ENCODE measurements at regions not wholly inside any gene's neighbourhood (a gene's known extent, or its start where the extent isn't known, plus 50 kb on each side); places are given as distances from the start of the nearest gene placed in this dataset.

GRCh38 chr2:15811367-15811766, 129.0 kb upstream of the MYCN start:
- no peak overlapping the region for H3K4me2 ChIP-seq
- ATAC-seq (no peak), DNase-seq (ENCODE audit: low read depth in 1 of 2, low spot score in 1 of 2) (no peak), FAIRE-seq (no peak)
- no peak overlapping the region for H3K27ac ChIP-seq
- no peak for TF ChIP-seq RCOR1 (IDR thresholded peaks at IDR 0.05; ENCODE audit: low read depth, low read length)
- no peak for TF ChIP-seq FOXS1 (CRISPR knock-in tag; IDR thresholded peaks at IDR 0.05)
- no peak for TF ChIP-seq HOXB13 (CRISPR knock-in tag; IDR thresholded peaks at IDR 0.05; ENCODE audit: low read depth)
- no peak for TF ChIP-seq USF2 (IDR thresholded peaks at IDR 0.05)
- no peak for TF ChIP-seq KDM5A (IDR thresholded peaks at IDR 0.05)
- no peak for TF ChIP-seq JUN (IDR thresholded peaks at IDR 0.05)
- TF ChIP-seq POLR2AphosphoS2 (conservative IDR thresholded peaks at IDR 0.05; ENCODE audit: low read length), result no peak
- TF ChIP-seq HES2 (IDR thresholded peaks at IDR 0.05), result no peak
- no peak for TF ChIP-seq EHMT2 (IDR thresholded peaks at IDR 0.05; ENCODE audit: low read depth)
- TF ChIP-seq RARB (CRISPR knock-in tag; IDR thresholded peaks at IDR 0.05), result no peak
- TF ChIP-seq BCL3 (IDR thresholded peaks at IDR 0.05), result no peak
- TF ChIP-seq SMC3 (IDR thresholded peaks at IDR 0.05), result no peak
- TF ChIP-seq MAZ (IDR thresholded peaks at IDR 0.05; ENCODE audit: borderline replicate concordance, low read depth, low read length), result no peak
- no peak for TF ChIP-seq KDM1A (IDR thresholded peaks at IDR 0.05; ENCODE audit: low read depth)
- no peak for TF ChIP-seq EP300 (IDR thresholded peaks at IDR 0.05)
- no peak for TF ChIP-seq MAX (IDR thresholded peaks at IDR 0.05)
- no peak for TF ChIP-seq CTCF (IDR thresholded peaks at IDR 0.05)
- TF ChIP-seq JUNB (IDR thresholded peaks at IDR 0.05), result no peak
- no peak overlapping the region for H3K4me3 ChIP-seq
- ChIA-PET POLR2A (no interaction called here), CTCF (interaction anchor here (0.6 kb wide), 1 partner anchor 35 kb away, joined by 3 read pairs; no protein-coding TSS in a partner anchor)
- no peaks in the 10 kb centered on the region for H3K4me1 ChIP-seq
- H3K9me3 ChIP-seq, result no peaks in the 10 kb centered on the region
- WGBS (ENCODE audit: missing lambda C conversion rate), result 55% methylated on average over 8 of the region's 8 CpGs

GRCh38 chr2:15812187-15812780, 128.1 kb upstream of the MYCN start:
- FAIRE-seq (no peak), ATAC-seq (peak in 1 of 2 experiments; percentile 55; a peak in 1 of 6 replicates), DNase-seq (ENCODE audit: low read depth in 1 of 2, low spot score in 1 of 2) (no peak)
- ChIA-PET POLR2A (no interaction called here), CTCF (interaction anchor here (0.6 kb wide), 1 partner anchor 34 kb away, joined by 3 read pairs; no protein-coding TSS in a partner anchor)
- Histone ChIP-seq H3K4me1 (no peaks in the 10 kb centered on the region), H3K9me3 (no peaks in the 10 kb centered on the region), H3K4me3 (no peak overlapping the region), H3K27ac (no peak overlapping the region), H3K4me2 (no peak overlapping the region)
- 49% methylated on average over 10 of the region's 10 CpGs for WGBS (ENCODE audit: missing lambda C conversion rate)
- TF ChIP-seq MYC (IDR thresholded peaks at IDR 0.05; ENCODE audit: borderline replicate concordance, low read length), result no peak
- no peak for TF ChIP-seq CHD2 (IDR thresholded peaks at IDR 0.05; ENCODE audit: low read length, partially characterized antibody)
- TF ChIP-seq ZNF302 (CRISPR knock-in tag; IDR thresholded peaks at IDR 0.05), result no peak
- TF ChIP-seq ELK1 (IDR thresholded peaks at IDR 0.05; ENCODE audit: low read depth, low read length), result no peak
- no peak for TF ChIP-seq HEYL (CRISPR knock-in tag; IDR thresholded peaks at IDR 0.05)
- TF ChIP-seq MAFK (IDR thresholded peaks at IDR 0.05; ENCODE audit: partially characterized antibody), result no peak
- no peak for TF ChIP-seq CBX8 (IDR thresholded peaks at IDR 0.05)
- no peak for TF ChIP-seq CHD4 (IDR thresholded peaks at IDR 0.05; ENCODE audit: borderline replicate concordance)
- TF ChIP-seq TFCP2L1 (CRISPR knock-in tag; IDR thresholded peaks at IDR 0.05), result no peak
- no peak for TF ChIP-seq FOXS1 (CRISPR knock-in tag; IDR thresholded peaks at IDR 0.05)
- no peak for TF ChIP-seq CEBPB (IDR thresholded peaks at IDR 0.05)
- no peak for TF ChIP-seq POLR2A (IDR thresholded peaks at IDR 0.05; ENCODE audit: low read length)
- no peak for TF ChIP-seq BHLHE40 (IDR thresholded peaks at IDR 0.05; ENCODE audit: low read depth, low read length)
- TF ChIP-seq KDM5A (IDR thresholded peaks at IDR 0.05), result no peak
- no peak for TF ChIP-seq JUN (IDR thresholded peaks at IDR 0.05)
- TF ChIP-seq EHF (CRISPR knock-in tag; IDR thresholded peaks at IDR 0.05), result no peak
- no peak for TF ChIP-seq HMGXB4 (CRISPR knock-in tag; IDR thresholded peaks at IDR 0.05; ENCODE audit: borderline replicate concordance)
- TF ChIP-seq ZSCAN20 (CRISPR knock-in tag; IDR thresholded peaks at IDR 0.05), result no peak
- no peak for TF ChIP-seq EHMT2 (IDR thresholded peaks at IDR 0.05; ENCODE audit: low read depth)
- no peak for TF ChIP-seq NR3C1 (IDR thresholded peaks at IDR 0.05)

Data from A549 (cell line).